ENCODE measurements at regions not wholly inside any gene's neighbourhood (a gene's known extent, or its start where the extent isn't known, plus 50 kb on each side); places are given as distances from the start of the nearest gene placed in this dataset.

DNA sequence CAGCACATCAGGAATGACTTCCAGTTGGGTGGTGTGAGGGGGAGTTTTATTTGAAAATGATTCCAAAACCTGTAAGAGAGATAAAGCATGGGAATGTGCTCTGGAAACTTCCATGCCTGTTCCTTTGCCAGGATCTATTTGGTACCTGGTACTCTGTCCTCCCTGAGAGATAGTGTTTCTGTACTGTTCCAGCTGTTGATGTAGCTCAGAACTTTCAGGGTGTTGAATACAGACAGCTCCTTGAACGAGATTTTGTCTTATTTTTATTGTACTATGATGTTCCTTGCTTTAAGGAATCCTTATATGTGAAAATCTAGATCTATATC is 148.7 kb upstream of the RIPOR2 start:
- TF ChIP-seq, protein P1, sequence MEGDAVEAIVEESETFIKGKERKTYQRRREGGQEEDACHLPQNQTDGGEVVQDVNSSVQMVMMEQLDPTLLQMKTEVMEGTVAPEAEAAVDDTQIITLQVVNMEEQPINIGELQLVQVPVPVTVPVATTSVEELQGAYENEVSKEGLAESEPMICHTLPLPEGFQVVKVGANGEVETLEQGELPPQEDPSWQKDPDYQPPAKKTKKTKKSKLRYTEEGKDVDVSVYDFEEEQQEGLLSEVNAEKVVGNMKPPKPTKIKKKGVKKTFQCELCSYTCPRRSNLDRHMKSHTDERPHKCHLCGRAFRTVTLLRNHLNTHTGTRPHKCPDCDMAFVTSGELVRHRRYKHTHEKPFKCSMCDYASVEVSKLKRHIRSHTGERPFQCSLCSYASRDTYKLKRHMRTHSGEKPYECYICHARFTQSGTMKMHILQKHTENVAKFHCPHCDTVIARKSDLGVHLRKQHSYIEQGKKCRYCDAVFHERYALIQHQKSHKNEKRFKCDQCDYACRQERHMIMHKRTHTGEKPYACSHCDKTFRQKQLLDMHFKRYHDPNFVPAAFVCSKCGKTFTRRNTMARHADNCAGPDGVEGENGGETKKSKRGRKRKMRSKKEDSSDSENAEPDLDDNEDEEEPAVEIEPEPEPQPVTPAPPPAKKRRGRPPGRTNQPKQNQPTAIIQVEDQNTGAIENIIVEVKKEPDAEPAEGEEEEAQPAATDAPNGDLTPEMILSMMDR (IDR thresholded peaks at IDR 0.05; ENCODE audit: poor library complexity) = no peak
- no peak for TF ChIP-seq EZH2phosphoT487 (IDR thresholded peaks at IDR 0.05; ENCODE audit: low read depth, severe bottlenecking, unreplicated experiment)
- TF ChIP-seq EZH2 (IDR thresholded peaks at IDR 0.05; ENCODE audit: borderline replicate concordance) = no peak
- Histone ChIP-seq H3K27me3 (no peaks in the 10 kb centered on the region), H2AFZ (no peak overlapping the region), H3K27ac (no peak overlapping the region), H3K79me2 (no peaks in the 10 kb centered on the region), H3K4me2 (no peak overlapping the region), H3K9me3 (ENCODE audit: low read depth) (peaks cover 4% of the 10 kb centered on the region), H4K20me1 (ENCODE audit: insufficient read depth, poor library complexity, severe bottlenecking) (no peaks in the 10 kb centered on the region), H3K36me3 (replicated peaks; ENCODE audit: insufficient read depth, low read depth) (no peaks in the 10 kb centered on the region), H3K4me1 (ENCODE audit: insufficient read depth) (no peaks in the 10 kb centered on the region), H3K4me3 (no peak overlapping the region), H3K9me2 (replicated peaks; ENCODE audit: insufficient read depth) (no peaks in the 10 kb centered on the region)
- 80% methylated on average over 1 of the region's 1 CpG for WGBS (ENCODE audit: low lambda C conversion rate, missing lambda C conversion rate)
- no peak for DNase-seq (ENCODE audit: low spot score)

DNA sequence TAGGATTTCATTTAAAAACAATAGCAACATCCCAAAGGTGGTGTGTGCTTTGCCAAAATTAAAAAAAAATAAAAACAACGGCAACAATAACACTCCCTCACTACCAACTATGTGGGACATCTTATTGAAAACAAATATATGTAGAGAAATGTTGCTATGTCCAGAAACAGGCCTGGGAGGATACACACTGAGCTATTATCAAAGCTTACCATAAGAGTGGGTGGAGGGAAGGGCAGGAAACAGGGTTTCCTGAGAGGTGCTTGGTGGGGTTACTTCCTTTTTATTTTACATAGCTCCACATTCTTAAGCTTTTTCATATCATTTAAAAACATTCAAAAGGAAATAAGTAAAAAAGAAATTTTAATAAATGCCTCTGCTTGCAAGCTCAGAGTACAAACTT is 150.0 kb upstream of the RIPOR2 start:
- no peaks in the 10 kb centered on the region for H3K36me3 ChIP-seq (replicated peaks; ENCODE audit: insufficient read depth, low read depth)
- H3K9me2 ChIP-seq (replicated peaks; ENCODE audit: insufficient read depth) = no peaks in the 10 kb centered on the region
- no peak for TF ChIP-seq EZH2phosphoT487 (IDR thresholded peaks at IDR 0.05; ENCODE audit: low read depth, severe bottlenecking, unreplicated experiment)
- no peak for TF ChIP-seq EZH2 (IDR thresholded peaks at IDR 0.05; ENCODE audit: borderline replicate concordance)
- TF ChIP-seq, protein P1 (IDR thresholded peaks at IDR 0.05; ENCODE audit: poor library complexity) = no peak
- no peaks in the 10 kb centered on the region for H3K79me2 ChIP-seq
- H2AFZ ChIP-seq = no peak overlapping the region
- H3K4me2 ChIP-seq = no peak overlapping the region
- no peaks in the 10 kb centered on the region for H3K4me1 ChIP-seq (ENCODE audit: insufficient read depth)
- DNase-seq (ENCODE audit: low spot score) = no peak
- WGBS (ENCODE audit: low lambda C conversion rate, missing lambda C conversion rate) = 36% methylated on average over 1 of the region's 1 CpG
- peaks cover 4% of the 10 kb centered on the region for H3K9me3 ChIP-seq (ENCODE audit: low read depth)
- H3K27me3 ChIP-seq = no peaks in the 10 kb centered on the region
- H4K20me1 ChIP-seq (ENCODE audit: insufficient read depth, poor library complexity, severe bottlenecking) = no peaks in the 10 kb centered on the region
- no peak overlapping the region for H3K4me3 ChIP-seq
- H3K27ac ChIP-seq = no peak overlapping the region

DNA sequence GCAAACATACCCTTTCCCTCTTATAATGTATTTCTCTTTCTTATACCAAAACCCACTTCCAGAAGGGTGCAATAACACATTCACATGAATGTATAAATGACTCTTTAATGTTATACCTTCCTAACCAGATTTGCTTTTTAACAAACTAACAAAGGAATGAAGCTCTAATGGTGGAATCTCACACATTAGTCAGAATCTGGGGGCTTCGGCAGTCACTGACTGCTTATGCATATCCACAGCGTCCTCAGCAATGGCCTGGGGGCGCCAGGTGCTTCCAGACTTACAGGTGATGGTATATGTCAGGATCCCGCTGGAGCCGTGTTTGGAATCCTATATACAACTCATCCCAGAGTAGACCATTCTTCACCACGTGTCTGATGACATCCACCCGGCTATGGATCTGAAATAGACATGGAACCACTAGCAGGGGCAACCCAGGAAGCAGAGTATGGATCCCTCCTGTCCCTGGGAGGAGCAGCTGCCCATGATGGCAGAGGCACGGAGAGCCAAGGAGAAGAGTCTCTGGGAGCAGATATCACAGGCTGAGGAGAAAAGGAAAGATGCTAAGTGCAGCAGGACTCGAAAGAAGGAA is 150.8 kb upstream of the RIPOR2 start:
- no peak for DNase-seq (ENCODE audit: low spot score)
- 82% methylated on average over 9 of the region's 9 CpGs for WGBS (ENCODE audit: low lambda C conversion rate, missing lambda C conversion rate)
- H3K27ac ChIP-seq = no peak overlapping the region
- H3K27me3 ChIP-seq = no peaks in the 10 kb centered on the region
- no peak overlapping the region for H3K4me2 ChIP-seq
- H4K20me1 ChIP-seq (ENCODE audit: insufficient read depth, poor library complexity, severe bottlenecking) = no peaks in the 10 kb centered on the region
- no peaks in the 10 kb centered on the region for H3K36me3 ChIP-seq (replicated peaks; ENCODE audit: insufficient read depth, low read depth)
- TF ChIP-seq EZH2 (IDR thresholded peaks at IDR 0.05; ENCODE audit: borderline replicate concordance) (no peak), EZH2phosphoT487 (IDR thresholded peaks at IDR 0.05; ENCODE audit: low read depth, severe bottlenecking, unreplicated experiment) (no peak)
- TF ChIP-seq, protein P1 (IDR thresholded peaks at IDR 0.05; ENCODE audit: poor library complexity) = no peak
- H3K9me3 ChIP-seq (ENCODE audit: low read depth) = peaks cover 4% of the 10 kb centered on the region
- no peaks in the 10 kb centered on the region for H3K79me2 ChIP-seq
- H3K9me2 ChIP-seq (replicated peaks; ENCODE audit: insufficient read depth) = no peaks in the 10 kb centered on the region
- H2AFZ ChIP-seq = no peak overlapping the region
- H3K4me3 ChIP-seq = no peak overlapping the region
- H3K4me1 ChIP-seq (ENCODE audit: insufficient read depth) = no peaks in the 10 kb centered on the region

DNA sequence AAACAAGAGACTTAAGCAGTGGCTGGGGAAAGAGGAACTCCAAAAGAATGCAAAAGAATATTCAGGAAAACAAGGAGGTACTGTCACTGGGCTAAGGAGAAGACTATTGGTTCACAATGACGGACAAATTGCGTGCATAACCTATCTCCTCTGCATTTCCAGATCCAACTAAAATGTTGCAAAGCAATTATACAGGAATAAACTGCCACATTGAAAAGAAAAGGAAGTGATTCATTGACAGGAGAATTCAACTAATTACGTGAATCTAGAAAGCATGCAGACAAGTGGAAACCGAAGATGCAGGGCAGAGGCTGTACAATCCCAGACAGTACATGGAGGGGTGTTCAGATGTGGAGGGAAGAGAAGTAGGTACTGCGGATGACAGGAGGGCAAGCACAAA is 152.8 kb upstream of the RIPOR2 start:
- H3K27ac ChIP-seq = no peak overlapping the region
- no peak overlapping the region for H3K4me2 ChIP-seq
- WGBS (ENCODE audit: low lambda C conversion rate, missing lambda C conversion rate) = 80% methylated on average over 5 of the region's 5 CpGs
- H3K9me2 ChIP-seq (replicated peaks; ENCODE audit: insufficient read depth) = no peaks in the 10 kb centered on the region
- H3K36me3 ChIP-seq (replicated peaks; ENCODE audit: insufficient read depth, low read depth) = no peaks in the 10 kb centered on the region
- no peak for DNase-seq (ENCODE audit: low spot score)
- no peaks in the 10 kb centered on the region for H3K27me3 ChIP-seq
- H3K9me3 ChIP-seq (ENCODE audit: low read depth) = peaks cover 4% of the 10 kb centered on the region
- TF ChIP-seq EZH2phosphoT487 (IDR thresholded peaks at IDR 0.05; ENCODE audit: low read depth, severe bottlenecking, unreplicated experiment) (no peak), EZH2 (IDR thresholded peaks at IDR 0.05; ENCODE audit: borderline replicate concordance) (no peak)
- TF ChIP-seq, protein P1 (IDR thresholded peaks at IDR 0.05; ENCODE audit: poor library complexity) = no peak
- no peaks in the 10 kb centered on the region for H4K20me1 ChIP-seq (ENCODE audit: insufficient read depth, poor library complexity, severe bottlenecking)
- no peaks in the 10 kb centered on the region for H3K4me1 ChIP-seq (ENCODE audit: insufficient read depth)
- no peaks in the 10 kb centered on the region for H3K79me2 ChIP-seq
- no peak overlapping the region for H3K4me3 ChIP-seq
- no peak overlapping the region for H2AFZ ChIP-seq

All from hepatocyte (in vitro differentiated cells).